ENCODE measurements at regions not wholly inside any gene's neighbourhood (a gene's known extent, or its start where the extent isn't known, plus 50 kb on each side); places are given as distances from the start of the nearest gene placed in this dataset.

- TF ChIP-seq CTCF (IDR thresholded peaks at IDR 0.05; ENCODE audit: insufficient read depth, low read length, poor library complexity, severe bottlenecking) (no peak), EZH2phosphoT487 (conservative IDR thresholded peaks at IDR 0.05; ENCODE audit: low read length) (no peak)
These were observed 508.4 kb upstream of the MIR17HG start for GRCh38 chr13:90839061-90839460.
